ENCODE measurements at regions not wholly inside any gene's neighbourhood (a gene's known extent, or its start where the extent isn't known, plus 50 kb on each side); places are given as distances from the start of the nearest gene placed in this dataset.

DNA sequence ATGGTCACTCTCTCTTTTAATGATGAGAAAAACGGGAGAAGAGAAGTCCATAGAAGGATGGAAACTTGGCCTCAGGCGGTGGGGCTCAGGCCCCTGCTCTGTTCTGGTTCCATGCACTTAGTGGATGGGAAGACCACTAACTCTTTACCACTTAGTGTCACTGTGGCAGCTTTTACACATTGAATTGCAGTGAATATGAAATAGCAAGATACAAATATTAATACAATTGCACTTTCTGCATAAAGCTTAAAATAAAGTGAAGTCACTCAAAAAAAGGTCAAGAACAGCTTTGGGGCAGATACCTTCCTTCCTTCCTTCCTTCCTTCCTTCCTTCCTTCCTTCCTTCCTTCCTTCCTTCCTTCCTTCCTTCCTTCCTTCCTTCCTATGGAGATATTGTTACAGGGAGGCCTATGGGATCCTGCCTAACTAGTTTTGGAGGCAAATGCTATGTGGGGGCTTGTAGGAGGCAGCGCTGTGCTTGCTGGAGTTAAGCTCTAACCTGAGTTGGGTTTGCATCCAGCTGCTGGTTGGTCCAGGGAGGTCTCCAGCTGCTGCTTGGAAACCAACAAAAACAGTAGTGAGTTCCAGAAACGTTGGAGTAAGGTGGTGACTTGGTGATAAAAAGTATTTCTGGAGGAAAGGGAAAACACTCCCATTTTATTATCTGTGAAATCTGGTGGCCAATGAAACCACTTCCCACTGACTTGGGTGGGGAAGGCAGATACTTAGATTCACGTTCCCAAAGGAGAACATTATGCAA lies 62.3 kb upstream of the NKX2-2 start:
- DNase-seq: no peak

DNA sequence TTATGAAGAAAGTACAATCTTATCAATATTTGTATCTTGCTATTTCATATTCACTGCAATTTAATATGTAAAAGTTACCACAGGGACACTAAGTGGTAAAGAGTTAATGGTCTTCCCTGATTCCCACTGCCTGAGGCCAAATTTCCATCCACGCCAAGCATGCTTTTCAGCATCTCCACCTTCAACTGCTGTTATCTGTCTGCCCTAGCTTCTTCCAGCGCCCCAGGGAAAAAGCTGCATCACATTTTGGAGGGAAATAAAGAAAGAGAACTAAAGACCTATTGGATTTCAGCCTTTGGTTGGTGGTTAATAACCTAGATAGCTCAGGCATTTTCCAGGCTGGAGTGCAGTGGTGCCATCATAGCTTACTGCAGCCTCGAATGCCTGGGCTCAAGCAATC lies 61.3 kb upstream of the NKX2-2 start:
- no peak for DNase-seq

DNA sequence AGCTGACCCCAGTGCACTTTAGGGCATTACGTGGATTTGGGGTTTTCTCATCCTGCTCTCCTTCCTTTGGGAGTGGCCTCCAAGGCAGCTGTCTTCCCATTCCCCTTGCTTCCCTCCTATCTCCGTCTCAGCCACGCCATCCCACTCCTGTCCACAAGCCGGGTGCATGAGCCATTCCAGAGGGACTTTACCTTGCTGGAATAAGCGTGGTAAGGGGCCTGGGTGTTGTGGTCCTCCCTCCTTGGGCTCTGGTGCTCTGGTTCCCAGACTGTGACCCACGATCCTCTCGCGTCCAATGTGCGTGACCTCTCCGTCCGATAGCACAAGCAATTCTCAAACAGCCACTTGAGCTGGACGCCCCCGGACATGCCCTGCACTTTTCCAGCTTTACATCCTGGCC lies 60.6 kb upstream of the NKX2-2 start:
- no peak for DNase-seq

DNA sequence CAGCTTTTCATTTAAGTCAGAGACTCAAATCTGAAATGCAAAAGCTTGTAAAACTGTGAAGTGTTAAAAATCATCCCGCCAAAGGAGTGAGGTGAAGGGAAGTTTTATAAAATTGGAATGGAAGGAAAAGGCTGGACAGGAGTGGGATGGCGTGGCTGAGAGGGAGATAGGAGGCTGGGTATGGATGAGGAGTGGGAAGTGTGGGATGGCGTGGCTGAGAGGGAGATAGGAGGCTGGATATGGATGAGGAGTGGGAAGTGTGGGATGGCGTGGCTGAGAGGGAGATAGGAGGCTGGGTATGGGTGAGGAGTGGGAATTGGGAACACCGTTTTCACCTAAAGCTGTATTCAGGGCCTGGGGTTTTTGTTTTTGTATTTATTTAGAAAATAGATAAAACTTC lies 59.4 kb upstream of the NKX2-2 start:
- no peak for DNase-seq

DNA sequence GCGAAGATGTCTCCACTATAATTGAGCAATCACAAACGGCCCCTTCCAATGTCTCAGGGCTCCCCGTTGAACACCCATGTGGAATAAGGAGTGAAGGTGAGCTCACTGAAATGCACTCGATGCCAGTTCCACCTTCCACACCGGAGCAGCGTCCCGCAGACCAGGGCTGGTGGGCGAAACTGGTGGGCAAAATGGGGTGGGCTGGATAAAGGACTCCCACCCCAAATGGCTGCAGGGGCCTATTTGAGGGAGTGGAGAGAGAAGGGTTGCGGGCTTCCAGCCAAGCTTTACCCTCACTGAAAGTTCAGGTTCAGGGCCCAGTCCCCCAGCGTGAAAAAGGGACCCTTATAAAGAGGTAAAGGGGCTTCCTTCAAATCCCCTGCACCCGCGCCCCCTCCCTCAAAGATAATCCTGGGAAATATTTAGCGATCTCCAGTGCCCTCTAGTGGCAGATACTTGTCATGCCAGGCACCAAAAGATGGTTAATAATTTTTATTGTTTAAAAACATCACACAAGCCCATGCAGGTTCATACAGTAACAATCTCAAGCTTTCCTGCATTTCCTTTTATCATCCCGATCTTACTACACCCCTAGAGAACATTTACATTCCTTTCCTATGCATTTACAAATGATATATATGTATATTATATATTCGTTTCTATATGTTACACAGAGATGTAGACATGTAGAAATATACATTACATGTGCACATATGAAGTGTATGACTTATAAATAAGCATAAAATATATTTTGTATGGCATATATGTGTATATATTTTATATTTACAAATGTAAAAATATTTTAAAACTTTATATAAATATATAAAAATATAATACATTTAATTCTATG lies 58.2 kb upstream of the NKX2-2 start:
- DNase-seq: peak; percentile 31

DNA sequence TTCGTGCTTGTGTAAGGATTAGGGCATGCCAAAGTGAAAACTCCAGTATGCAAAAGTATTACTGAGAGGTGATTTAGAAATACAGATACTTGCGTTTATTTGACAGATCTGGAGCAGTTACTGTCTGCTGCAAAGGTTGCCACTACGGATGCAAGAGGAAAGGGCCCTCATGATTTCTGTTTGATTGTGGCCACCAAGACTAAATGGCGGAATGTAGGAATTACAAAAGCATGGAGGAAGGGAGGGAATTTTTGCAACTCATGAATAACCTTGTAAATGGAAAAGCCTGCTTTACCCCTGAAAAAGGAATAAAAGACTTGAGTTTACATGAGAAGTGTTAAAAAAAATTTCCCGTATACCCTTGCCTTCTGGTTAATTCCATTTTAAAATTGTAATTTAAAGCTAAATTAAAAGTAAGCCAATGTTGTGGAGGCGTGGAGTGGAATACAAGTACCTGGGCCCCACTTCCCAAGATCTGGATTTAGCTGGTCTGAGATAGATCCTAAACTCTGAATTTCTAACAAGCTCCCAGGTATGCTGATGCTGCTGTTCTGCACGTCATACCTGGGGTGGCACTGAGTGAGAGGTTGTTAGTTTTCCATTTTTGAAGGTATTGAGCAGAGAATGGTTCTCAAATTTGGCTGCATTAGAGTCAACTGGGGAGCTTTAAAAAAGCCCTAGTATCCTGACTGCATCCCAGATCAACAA lies 56.6 kb upstream of the NKX2-2 start:
- DNase-seq: no peak

DNA sequence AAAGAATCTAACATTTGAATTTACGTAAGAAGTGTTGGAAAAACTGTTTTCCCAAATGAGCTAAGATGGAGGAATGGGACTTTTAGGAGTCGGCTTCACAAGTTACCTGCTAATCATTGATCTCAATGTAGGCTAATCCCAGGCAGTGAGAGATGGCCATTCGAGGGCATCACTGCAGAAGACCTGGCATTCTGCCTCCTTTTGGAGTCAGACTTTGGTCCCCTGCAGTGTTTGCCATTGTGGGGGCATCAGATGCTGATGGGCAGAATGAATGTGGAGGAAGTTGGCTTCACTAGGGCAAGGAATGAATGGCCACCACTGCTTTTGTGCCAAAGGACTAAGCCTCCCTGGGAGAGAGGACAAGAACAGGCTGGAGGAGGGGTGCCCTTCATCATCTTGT lies 55.7 kb upstream of the NKX2-2 start:
- DNase-seq: no peak

DNA sequence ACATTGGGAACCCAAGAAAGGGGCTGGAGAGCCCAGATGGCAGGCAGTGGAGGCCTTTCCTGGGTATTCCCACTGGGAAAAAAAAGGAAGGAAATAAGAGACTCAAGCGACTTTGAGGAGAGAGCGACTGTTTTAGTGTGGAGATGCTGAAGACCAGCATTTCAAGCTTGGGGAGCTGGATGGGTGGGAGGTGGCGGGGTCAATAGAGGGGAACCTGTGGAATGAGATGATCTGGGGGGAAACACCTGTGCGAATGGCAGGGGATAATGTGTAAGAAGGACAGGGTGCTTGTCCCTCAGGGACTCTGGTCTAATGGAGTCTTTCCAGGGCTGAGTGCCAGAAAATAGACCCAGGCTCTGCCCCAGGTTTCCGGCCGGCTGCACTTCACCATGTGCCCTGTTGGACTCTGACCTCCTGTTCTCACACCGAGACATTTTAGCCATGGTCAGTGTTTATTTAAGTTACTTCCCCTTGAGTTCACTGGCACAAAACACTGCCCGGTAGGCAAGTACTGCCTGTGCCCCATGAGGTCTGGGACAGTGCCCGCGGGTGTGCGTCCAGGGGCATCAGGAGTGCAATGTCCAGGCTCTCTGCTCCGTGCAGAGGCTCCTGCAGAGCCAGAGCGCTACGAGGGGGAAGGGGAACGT lies 50.4 kb upstream of the NKX2-2 start:
- peak; percentile 30 for DNase-seq
